Muscle of leg (tissue), 3 donors: ENCODE measurements at regions not wholly inside any gene's neighbourhood (a gene's known extent, or its start where the extent isn't known, plus 50 kb on each side); places are given as distances from the start of the nearest gene placed in this dataset.

Source experiments
- DNase-seq: peaks from one replicate; pipeline ENCODE4 v3.0.0; 2013
- H3K27ac ChIP-seq: one replicate; pipeline ENCODE4 v1.5.1; 2013; ENCODE audit warnings: mild to moderate bottlenecking, low read length, control low read depth
- H3K27me3 ChIP-seq: one replicate; pipeline ENCODE4 v1.6.1; 2013; ENCODE audit warnings: low read length; ENCODE audit not compliant: control insufficient read depth, insufficient read depth
- H3K36me3 ChIP-seq: one replicate; pipeline ENCODE4 v1.6.1; 2013; ENCODE audit warnings: low read length; ENCODE audit not compliant: control insufficient read depth, insufficient read depth
- H3K4me1 ChIP-seq: one replicate; pipeline ENCODE4 v1.6.1; 2013; ENCODE audit warnings: low read length; ENCODE audit not compliant: control insufficient read depth, insufficient read depth
- H3K4me3 ChIP-seq: one replicate; pipeline ENCODE4 v1.5.1; 2013; ENCODE audit warnings: low read length, control low read depth
- H3K9me3 ChIP-seq: replicated peaks from 2 replicates; pipeline ENCODE4 v1.6.1; 2013; ENCODE audit warnings: low read depth, low read length; ENCODE audit not compliant: control insufficient read depth
- WGBS: methylation state at CpG from one replicate; pipeline ENCODE4 v1.1.5; 2013; ENCODE audit warnings: missing lambda C conversion rate; ENCODE audit not compliant: insufficient coverage; 5-methylcytosine and 5-hydroxymethylcytosine counted together

DNA sequence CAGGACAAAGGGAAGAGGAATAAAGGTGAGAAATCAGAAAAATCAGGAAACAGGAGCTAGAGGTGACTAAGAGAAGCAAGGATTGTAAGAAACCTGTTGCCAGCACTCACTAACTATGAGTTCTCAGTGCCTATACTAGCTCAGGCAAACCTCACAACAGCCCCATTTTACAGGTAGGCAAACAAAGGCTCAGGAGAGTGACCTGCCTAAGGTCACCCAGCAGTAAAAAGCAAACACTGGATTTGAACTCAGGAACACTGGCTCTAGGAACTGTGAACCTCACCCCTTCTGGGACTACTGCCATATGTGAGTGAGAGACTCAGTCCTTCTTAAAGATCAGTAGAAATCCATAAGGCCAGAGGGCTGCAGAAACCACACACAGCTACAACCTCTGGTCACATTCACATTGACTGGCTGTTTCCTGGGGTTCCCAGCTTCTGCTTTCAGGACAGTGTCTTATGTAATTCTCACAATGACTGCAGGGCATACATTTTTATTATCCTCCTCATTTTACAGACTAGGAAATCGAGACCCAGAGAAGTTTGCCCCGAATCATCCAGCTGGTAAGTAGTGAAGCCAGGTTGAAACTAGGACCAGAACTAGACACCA, 80.7 kb upstream of the MAFB start:
- no peaks in the 10 kb centered on the region for H3K9me3 ChIP-seq
- peaks cover 6% of the 10 kb centered on the region for H3K4me1 ChIP-seq
- DNase-seq, result peak; percentile 57

DNA sequence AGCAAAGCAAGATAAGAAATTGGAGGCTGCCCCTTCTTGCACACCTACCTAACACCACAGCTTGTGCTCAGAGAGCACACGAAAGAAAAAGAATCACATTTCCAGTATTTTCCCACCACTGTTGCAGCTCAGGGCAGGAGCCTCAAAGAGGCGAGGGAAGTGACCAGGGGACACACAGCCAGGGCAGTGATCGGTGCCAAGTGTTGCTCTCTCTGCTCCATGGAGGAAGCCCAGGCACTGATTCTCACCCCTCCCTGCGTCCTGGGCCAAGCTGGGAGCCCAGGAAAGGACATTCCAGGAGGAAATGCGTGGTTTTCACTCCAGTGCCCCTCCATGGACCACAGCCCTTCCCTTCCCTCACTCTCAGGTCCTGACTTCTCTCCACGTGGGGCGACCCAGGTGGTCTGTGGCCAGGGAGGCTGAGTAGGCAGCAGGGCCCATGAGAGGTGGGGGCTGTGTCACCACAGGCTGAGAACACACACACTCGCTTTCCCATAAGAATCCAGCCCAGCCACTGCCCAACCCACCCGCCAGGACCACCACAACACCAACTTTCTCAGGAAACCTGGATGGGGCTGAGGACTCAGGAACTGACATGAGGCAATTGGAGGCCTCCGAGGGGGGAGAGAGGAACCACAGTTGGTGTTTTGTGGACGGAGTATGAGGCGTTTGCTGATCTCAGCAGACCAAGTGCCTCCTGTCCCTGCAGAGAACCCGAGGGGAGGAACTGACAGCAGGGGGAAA, 81.7 kb upstream of the MAFB start:
- no peaks in the 10 kb centered on the region for H3K27me3 ChIP-seq
- WGBS, result 56% methylated on average over 9 of the region's 13 CpGs
- no peak overlapping the region for H3K4me3 ChIP-seq
- no peaks in the 10 kb centered on the region for H3K9me3 ChIP-seq
- H3K4me1 ChIP-seq, result peaks cover 5% of the 10 kb centered on the region
- H3K36me3 ChIP-seq, result no peaks in the 10 kb centered on the region
- peak; percentile 69 for DNase-seq
- no peak overlapping the region for H3K27ac ChIP-seq

More for the DNA sequence above, 80.7 kb upstream of the MAFB start:
- H3K27ac ChIP-seq, result no peak overlapping the region
- H3K4me3 ChIP-seq, result no peak overlapping the region
- H3K36me3 ChIP-seq, result no peaks in the 10 kb centered on the region
- WGBS, result no CpG with 5 or more reads among the region's 2 CpGs
- no peaks in the 10 kb centered on the region for H3K27me3 ChIP-seq

GRCh38 chr20:40771308-40771610, 82.2 kb upstream of the MAFB start:
- Histone ChIP-seq H3K4me1 (peaks cover 2% of the 10 kb centered on the region), H3K27me3 (no peaks in the 10 kb centered on the region), H3K27ac (no peak overlapping the region), H3K4me3 (no peak overlapping the region), H3K36me3 (no peaks in the 10 kb centered on the region), H3K9me3 (no peaks in the 10 kb centered on the region)
- WGBS, result 62% methylated on average over 2 of the region's 4 CpGs
- DNase-seq, result no peak

GRCh38 chr20:40771848-40772511, 82.9 kb upstream of the MAFB start:
- WGBS, result 88% methylated on average over 1 of the region's 7 CpGs
- Histone ChIP-seq H3K9me3 (no peaks in the 10 kb centered on the region), H3K27me3 (no peaks in the 10 kb centered on the region), H3K4me3 (no peak overlapping the region), H3K27ac (no peak overlapping the region), H3K4me1 (peaks cover 4% of the 10 kb centered on the region), H3K36me3 (no peaks in the 10 kb centered on the region)
- no peak for DNase-seq

GRCh38 chr20:40773376-40773775, 84.3 kb upstream of the MAFB start:
- H3K36me3 ChIP-seq, result no peaks in the 10 kb centered on the region
- peaks cover 6% of the 10 kb centered on the region for H3K4me1 ChIP-seq
- WGBS, result 0% methylated on average over 1 of the region's 3 CpGs

GRCh38 chr20:40774252-40774651, 85.2 kb upstream of the MAFB start:
- WGBS, result no CpG with 5 or more reads among the region's 4 CpGs
- DNase-seq, result no peak
- Histone ChIP-seq H3K4me1 (peaks cover 6% of the 10 kb centered on the region), H3K4me3 (no peak overlapping the region), H3K36me3 (no peaks in the 10 kb centered on the region), H3K27ac (no peak overlapping the region), H3K9me3 (no peaks in the 10 kb centered on the region), H3K27me3 (no peaks in the 10 kb centered on the region)

More at GRCh38 chr20:40773376-40773775, 84.3 kb upstream of the MAFB start:
- DNase-seq, result no peak
- Histone ChIP-seq H3K4me3 (no peak overlapping the region), H3K27ac (no peak overlapping the region), H3K9me3 (no peaks in the 10 kb centered on the region), H3K27me3 (no peaks in the 10 kb centered on the region)

DNA sequence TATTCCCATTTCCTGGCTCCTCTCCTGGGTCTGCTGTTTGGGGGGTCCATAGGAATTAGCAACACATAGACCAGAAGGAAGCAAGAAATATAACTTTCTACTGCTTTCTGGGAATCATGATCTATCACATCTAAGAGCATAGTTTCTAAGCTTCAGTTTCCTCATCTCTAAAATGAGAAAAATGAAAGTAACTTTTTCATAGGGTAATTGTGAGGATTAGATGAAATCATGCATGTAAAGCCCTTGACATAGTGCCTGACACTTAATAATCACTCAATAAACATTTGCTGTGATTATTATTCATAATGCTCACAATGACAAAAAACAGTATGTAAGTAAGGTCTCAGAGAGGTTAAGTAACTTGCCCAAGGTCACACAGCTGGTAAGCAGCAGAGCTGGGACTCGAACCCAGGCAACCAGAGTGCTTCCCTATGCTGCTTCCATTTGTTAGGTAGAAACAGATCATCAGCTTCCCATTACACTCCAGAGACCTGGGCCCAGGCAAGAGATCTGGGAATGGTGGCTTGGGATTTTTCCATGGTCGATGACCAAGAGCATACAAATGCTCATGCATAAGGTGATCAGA, 86.6 kb upstream of the MAFB start:
- no peak for DNase-seq
- 100% methylated on average over 1 of the region's 2 CpGs for WGBS
- no peaks in the 10 kb centered on the region for H3K36me3 ChIP-seq
- peaks cover 6% of the 10 kb centered on the region for H3K4me1 ChIP-seq
- H3K4me3 ChIP-seq, result no peak overlapping the region
- no peak overlapping the region for H3K27ac ChIP-seq
- no peaks in the 10 kb centered on the region for H3K27me3 ChIP-seq
- no peaks in the 10 kb centered on the region for H3K9me3 ChIP-seq

DNA sequence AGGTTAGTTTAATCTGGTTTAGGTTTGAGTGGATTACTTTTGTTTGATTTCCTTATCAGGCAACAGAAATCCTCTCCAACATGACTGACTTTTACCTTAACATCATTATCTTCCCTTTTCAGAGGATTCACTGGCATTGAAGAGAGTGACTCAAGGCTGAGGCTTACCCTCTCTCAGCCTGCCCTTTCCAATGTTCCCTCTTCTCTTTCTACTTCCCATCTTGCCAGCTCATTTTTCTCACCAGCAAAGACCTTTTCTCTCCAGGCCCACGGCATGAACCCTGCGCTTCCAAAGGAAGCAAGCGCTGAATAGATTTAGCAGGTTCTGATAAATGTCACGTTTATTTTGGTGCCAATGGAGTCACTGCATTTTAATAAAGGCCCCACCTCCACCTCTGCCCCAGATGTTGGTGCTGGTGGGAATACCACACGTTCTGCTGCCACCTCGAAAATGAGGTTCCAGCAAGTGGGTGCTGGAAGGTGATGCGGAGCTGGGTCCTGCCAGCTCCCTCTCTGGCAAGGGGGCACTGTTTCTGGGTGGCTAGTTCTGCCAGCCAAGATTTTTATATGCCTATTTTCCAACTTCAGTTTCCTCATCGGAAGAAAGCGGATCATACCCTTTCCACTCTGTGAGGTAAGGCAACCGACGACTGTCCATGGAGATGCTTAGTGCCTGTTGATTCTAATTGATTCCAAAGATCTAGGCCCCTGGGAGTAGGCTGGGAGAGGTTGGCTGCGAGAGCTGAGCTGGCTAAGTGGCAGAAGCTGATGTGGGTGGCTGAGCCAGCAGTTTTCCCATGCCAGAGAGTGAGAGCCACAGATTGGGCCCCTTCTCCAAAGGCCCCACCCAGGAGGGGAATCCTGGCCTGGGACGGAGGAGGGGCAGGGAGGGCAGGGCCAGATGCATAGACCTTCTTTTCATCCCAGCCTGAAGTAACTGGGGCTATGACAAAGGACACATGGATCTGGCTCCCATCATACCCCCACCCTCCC, 87.7 kb upstream of the MAFB start:
- 75% methylated on average over 2 of the region's 13 CpGs for WGBS
- no peak overlapping the region for H3K4me3 ChIP-seq

GRCh38 chr20:40777653-40778052, 88.6 kb upstream of the MAFB start:
- Histone ChIP-seq H3K27me3 (no peaks in the 10 kb centered on the region), H3K4me3 (no peak overlapping the region), H3K36me3 (no peaks in the 10 kb centered on the region), H3K9me3 (no peaks in the 10 kb centered on the region), H3K27ac (no peak overlapping the region), H3K4me1 (peaks cover 4% of the 10 kb centered on the region)
- no peak for DNase-seq

More for the DNA sequence above, 87.7 kb upstream of the MAFB start:
- Histone ChIP-seq H3K27me3 (no peaks in the 10 kb centered on the region), H3K9me3 (no peaks in the 10 kb centered on the region), H3K27ac (no peak overlapping the region), H3K36me3 (no peaks in the 10 kb centered on the region), H3K4me1 (peaks cover 5% of the 10 kb centered on the region)
- DNase-seq, result no peak
